GM23338 (cell line): ENCODE measurements at regions not wholly inside any gene's neighbourhood (a gene's known extent, or its start where the extent isn't known, plus 50 kb on each side); places are given as distances from the start of the nearest gene placed in this dataset.

Experiments
- ATAC-seq: fragments of 200-7000 bp; cut with Tn5 transposase; 3 replicates; pipeline ENCODE4 v1.9.1; 2020
- DNase-seq: peaks from one replicate; pipeline ENCODE4 v3.0.0-alpha.2; 2015; ENCODE audit warnings: low spot score
- H2AFZ ChIP-seq: fragments of 200-600 bp; sonication (generic); 2 replicates; pipeline ENCODE4 v1.8.0; 2016; ENCODE audit warnings: antibody characterized with exemption, mild to moderate bottlenecking, moderate library complexity
- H3F3A ChIP-seq: fragments of 200-600 bp; sonication (generic); replicated peaks from 2 replicates; pipeline ENCODE4 v1.8.0; 2017; ENCODE audit warnings: antibody characterized with exemption, mixed run types, low read depth
- H3K27ac ChIP-seq: fragments of 200-600 bp; sonication (generic); 2 replicates; pipeline ENCODE4 v1.6.1; 2016; ENCODE audit warnings: low read depth
- H3K27me3 ChIP-seq: fragments of 200-600 bp; sonication (generic); 2 replicates; pipeline ENCODE4 v1.8.0; 2016; ENCODE audit warnings: mild to moderate bottlenecking, mixed run types, moderate library complexity; ENCODE audit not compliant: insufficient read depth
- H3K36me3 ChIP-seq: fragments of 200-600 bp; sonication (generic); 2 replicates; pipeline ENCODE4 v1.8.0; 2016; ENCODE audit warnings: mild to moderate bottlenecking; ENCODE audit not compliant: insufficient read depth
- H3K4me1 ChIP-seq: fragments of 200-600 bp; sonication (generic); 2 replicates; pipeline ENCODE4 v1.8.0; 2016; ENCODE audit warnings: mild to moderate bottlenecking, moderate library complexity; ENCODE audit not compliant: insufficient read depth
- H3K4me2 ChIP-seq: fragments of 200-600 bp; sonication (generic); 2 replicates; pipeline ENCODE4 v1.7.1; 2017; ENCODE audit warnings: mixed run types
- H3K4me3 ChIP-seq: fragments of 200-600 bp; sonication (generic); 2 replicates; pipeline ENCODE4 v1.6.1; 2016; ENCODE audit warnings: mixed run types
- H3K79me2 ChIP-seq: fragments of 200-600 bp; sonication (generic); replicated peaks from 2 replicates; pipeline ENCODE4 v1.8.0; 2017; ENCODE audit warnings: mild to moderate bottlenecking; ENCODE audit not compliant: insufficient read depth
- H3K9me2 ChIP-seq: fragments of 200-600 bp; sonication (generic); 2 replicates; pipeline ENCODE4 v1.8.0; 2017; ENCODE audit not compliant: insufficient read depth
- H4K20me1 ChIP-seq: fragments of 200-600 bp; sonication (generic); replicated peaks from 2 replicates; pipeline ENCODE4 v1.8.0; 2017; ENCODE audit warnings: mild to moderate bottlenecking; ENCODE audit not compliant: insufficient read depth
- H3K27ac Mint-ChIP-seq: 2 replicates; pipeline ENCODE4 v1.8.0; 2020; ENCODE audit warnings: inconsistent platforms, mild to moderate bottlenecking, moderate library complexity, mixed read lengths
- H3K27me3 Mint-ChIP-seq: 3 replicates; pipeline ENCODE4 v1.8.0; 2022; ENCODE audit warnings: low read depth, mild to moderate bottlenecking, moderate library complexity, mixed read lengths, inconsistent platforms; ENCODE audit not compliant: insufficient read depth, poor library complexity
- H3K36me3 Mint-ChIP-seq: 3 replicates; pipeline ENCODE4 v1.8.0; 2021; ENCODE audit warnings: low read depth, mild to moderate bottlenecking, inconsistent platforms, moderate library complexity, mixed read lengths
- H3K4me1 Mint-ChIP-seq: 3 replicates; pipeline ENCODE4 v1.8.0; 2020; ENCODE audit warnings: mild to moderate bottlenecking, inconsistent platforms, mixed read lengths
- H3K4me3 Mint-ChIP-seq: 3 replicates; pipeline ENCODE4 v1.8.0; 2021; ENCODE audit warnings: moderate library complexity, mild to moderate bottlenecking, inconsistent platforms, mixed read lengths
- H3K9me3 Mint-ChIP-seq: 3 replicates; pipeline ENCODE4 v1.8.0; 2020; ENCODE audit warnings: moderate library complexity, mild to moderate bottlenecking, inconsistent platforms, mixed read lengths
- CREB1 ChIP-seq: fragments of 250-450 bp; sonication (Bioruptor Pico); IDR thresholded peaks from 2 replicates; pipeline ENCODE4 v1.5.0; 2020; ENCODE audit warnings: low read depth, mild to moderate bottlenecking, moderate library complexity
- EZH2 ChIP-seq: fragments of 200-600 bp; sonication (generic); IDR thresholded peaks from one replicate; pipeline ENCODE4 v1.8.0; 2017; ENCODE audit warnings: antibody characterized with exemption, mild to moderate bottlenecking, low read depth; ENCODE audit not compliant: unreplicated experiment
- EZH2phosphoT487 ChIP-seq: fragments of 200-600 bp; sonication (generic); IDR thresholded peaks from one replicate; pipeline ENCODE4 v1.8.1; 2018; ENCODE audit warnings: antibody characterized with exemption; ENCODE audit not compliant: unreplicated experiment
- JUNB ChIP-seq: IDR thresholded peaks from one replicate; pipeline ENCODE4 v1.6.1; 2016; ENCODE audit warnings: antibody characterized with exemption; ENCODE audit not compliant: unreplicated experiment
- POLR2AphosphoS5 ChIP-seq: IDR thresholded peaks from 2 replicates; pipeline ENCODE4 v1.6.1; 2016; ENCODE audit warnings: antibody characterized with exemption, low read depth
- STAT1 ChIP-seq: IDR thresholded peaks from one replicate; pipeline ENCODE4 v1.6.1; 2016; ENCODE audit warnings: antibody characterized with exemption; ENCODE audit not compliant: unreplicated experiment
- ZNF114 ChIP-seq: fragments of 250-450 bp; sonication (Bioruptor Pico); IDR thresholded peaks from 2 replicates; pipeline ENCODE4 v1.5.0; 2020; ENCODE audit warnings: mild to moderate bottlenecking, moderate library complexity
- TF ChIP-seq, protein P1 (sequence below): IDR thresholded peaks from 2 replicates; pipeline ENCODE4 v1.6.1; 2016; ENCODE audit warnings: antibody characterized with exemption
- TF ChIP-seq, protein P2 (sequence below), 2 experiments: fragments of 200-600 bp in 1 of 2; sonication (generic) in 1 of 2; conservative IDR thresholded peaks; 2 replicates each; pipeline versions ENCODE4 v1.5.1 to v1.6.1; 2016 to 2017; ENCODE audit warnings: antibody characterized with exemption in 2 of 2, low read depth in 2 of 2, mild to moderate bottlenecking in 2 of 2, moderate library complexity in 1 of 2

DNA sequence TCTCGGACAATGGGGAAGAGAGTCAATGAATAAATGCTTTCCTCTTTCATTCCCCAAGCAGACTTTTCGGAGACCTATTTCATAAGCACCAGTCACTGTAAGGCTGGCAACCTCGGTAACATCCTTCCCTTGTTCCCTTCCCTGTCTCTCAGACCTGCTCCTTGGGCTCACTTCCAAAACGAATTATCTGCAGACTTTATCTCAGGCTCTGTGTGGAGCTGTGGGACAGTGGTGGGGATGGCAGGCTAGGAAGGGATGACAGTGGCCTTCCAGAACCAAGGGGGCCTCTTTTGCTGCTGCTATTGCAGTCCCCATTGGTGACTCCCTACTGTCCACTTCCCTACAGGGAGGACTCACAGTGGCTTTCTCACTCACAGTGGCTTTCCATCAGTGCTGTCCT is 185.6 kb upstream of the MEX3C start:
- no peaks in the 10 kb centered on the region for H3K36me3 Mint-ChIP-seq
- H3K4me1 Mint-ChIP-seq = no peaks in the 10 kb centered on the region
- H3K27ac ChIP-seq = no peak overlapping the region
- H2AFZ ChIP-seq = peak overlapping the region; percentile 74
- no peak overlapping the region for H3K4me3 Mint-ChIP-seq
- no peaks in the 10 kb centered on the region for H3K9me3 Mint-ChIP-seq
- TF ChIP-seq, protein P1, sequence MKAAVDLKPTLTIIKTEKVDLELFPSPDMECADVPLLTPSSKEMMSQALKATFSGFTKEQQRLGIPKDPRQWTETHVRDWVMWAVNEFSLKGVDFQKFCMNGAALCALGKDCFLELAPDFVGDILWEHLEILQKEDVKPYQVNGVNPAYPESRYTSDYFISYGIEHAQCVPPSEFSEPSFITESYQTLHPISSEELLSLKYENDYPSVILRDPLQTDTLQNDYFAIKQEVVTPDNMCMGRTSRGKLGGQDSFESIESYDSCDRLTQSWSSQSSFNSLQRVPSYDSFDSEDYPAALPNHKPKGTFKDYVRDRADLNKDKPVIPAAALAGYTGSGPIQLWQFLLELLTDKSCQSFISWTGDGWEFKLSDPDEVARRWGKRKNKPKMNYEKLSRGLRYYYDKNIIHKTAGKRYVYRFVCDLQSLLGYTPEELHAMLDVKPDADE = no peak
- TF ChIP-seq, protein P2, sequence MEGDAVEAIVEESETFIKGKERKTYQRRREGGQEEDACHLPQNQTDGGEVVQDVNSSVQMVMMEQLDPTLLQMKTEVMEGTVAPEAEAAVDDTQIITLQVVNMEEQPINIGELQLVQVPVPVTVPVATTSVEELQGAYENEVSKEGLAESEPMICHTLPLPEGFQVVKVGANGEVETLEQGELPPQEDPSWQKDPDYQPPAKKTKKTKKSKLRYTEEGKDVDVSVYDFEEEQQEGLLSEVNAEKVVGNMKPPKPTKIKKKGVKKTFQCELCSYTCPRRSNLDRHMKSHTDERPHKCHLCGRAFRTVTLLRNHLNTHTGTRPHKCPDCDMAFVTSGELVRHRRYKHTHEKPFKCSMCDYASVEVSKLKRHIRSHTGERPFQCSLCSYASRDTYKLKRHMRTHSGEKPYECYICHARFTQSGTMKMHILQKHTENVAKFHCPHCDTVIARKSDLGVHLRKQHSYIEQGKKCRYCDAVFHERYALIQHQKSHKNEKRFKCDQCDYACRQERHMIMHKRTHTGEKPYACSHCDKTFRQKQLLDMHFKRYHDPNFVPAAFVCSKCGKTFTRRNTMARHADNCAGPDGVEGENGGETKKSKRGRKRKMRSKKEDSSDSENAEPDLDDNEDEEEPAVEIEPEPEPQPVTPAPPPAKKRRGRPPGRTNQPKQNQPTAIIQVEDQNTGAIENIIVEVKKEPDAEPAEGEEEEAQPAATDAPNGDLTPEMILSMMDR (conservative IDR thresholded peaks at IDR 0.05; ENCODE audit: low read depth in 2 of 2) = peak in 1 of 2 experiments; percentile 40; a peak in 2 of 4 replicates
- TF ChIP-seq CREB1 = no peak
- no peak for TF ChIP-seq JUNB
- H3K4me2 ChIP-seq = no peak overlapping the region
- H3K4me1 ChIP-seq = no peaks in the 10 kb centered on the region
- no peak overlapping the region for H3K27ac Mint-ChIP-seq
- no peak overlapping the region for H3K4me3 ChIP-seq
- H3K27me3 Mint-ChIP-seq = peaks cover 5% of the 10 kb centered on the region
- H3K27me3 ChIP-seq = no peaks in the 10 kb centered on the region
- H3F3A ChIP-seq = no peaks in the 10 kb centered on the region
- no peak for DNase-seq
- H3K9me2 ChIP-seq = peaks cover 13% of the 10 kb centered on the region
- H3K79me2 ChIP-seq = no peaks in the 10 kb centered on the region
- ATAC-seq = no peak
- H4K20me1 ChIP-seq = no peaks in the 10 kb centered on the region
- H3K36me3 ChIP-seq = no peaks in the 10 kb centered on the region

DNA sequence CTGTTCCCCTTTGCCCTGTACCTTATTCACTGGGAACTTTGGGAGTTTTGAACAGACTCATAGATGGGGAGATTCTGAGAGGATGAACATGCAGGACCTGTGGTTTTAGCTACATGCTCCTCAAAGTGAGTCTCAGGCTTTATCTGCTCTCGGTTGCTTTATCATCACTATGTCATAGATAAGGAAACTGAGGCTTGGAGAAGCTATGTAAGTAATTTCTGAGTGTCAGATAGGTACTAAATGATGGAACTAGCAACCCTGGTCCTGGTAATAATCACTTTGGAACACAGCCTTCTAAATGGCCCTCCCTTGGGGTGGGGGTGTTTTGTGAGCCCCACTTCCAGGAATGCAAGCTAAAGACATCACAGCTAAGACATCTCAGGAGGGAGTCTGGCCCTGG is 186.2 kb upstream of the MEX3C start:
- ATAC-seq = no peak
- no peaks in the 10 kb centered on the region for H3K4me1 Mint-ChIP-seq
- TF ChIP-seq STAT1 (no peak), POLR2AphosphoS5 (no peak), CREB1 (no peak), EZH2 (no peak), ZNF114 (CRISPR knock-in tag) (no peak), EZH2phosphoT487 (no peak)
- TF ChIP-seq, protein P1 = no peak
- TF ChIP-seq, protein P2 (conservative IDR thresholded peaks at IDR 0.05; ENCODE audit: low read depth in 2 of 2) = no peak

More for the DNA sequence above, 186.2 kb upstream of the MEX3C start:
- Histone ChIP-seq H3K27me3 (no peaks in the 10 kb centered on the region), H3K4me2 (no peak overlapping the region), H3F3A (no peaks in the 10 kb centered on the region), H3K9me2 (peaks cover 13% of the 10 kb centered on the region), H3K79me2 (no peaks in the 10 kb centered on the region), H2AFZ (no peak overlapping the region; the same call in 1 of the 2 replicates), H3K36me3 (no peaks in the 10 kb centered on the region), H3K4me1 (no peaks in the 10 kb centered on the region), H3K4me3 (no peak overlapping the region), H3K27ac (no peak overlapping the region), H4K20me1 (no peaks in the 10 kb centered on the region)
- Mint-ChIP-seq H3K27ac (no peak overlapping the region), H3K9me3 (no peaks in the 10 kb centered on the region), H3K36me3 (no peaks in the 10 kb centered on the region), H3K27me3 (peaks cover 5% of the 10 kb centered on the region), H3K4me3 (no peak overlapping the region)
- DNase-seq = no peak
